ENCODE measurements at regions not wholly inside any gene's neighbourhood (a gene's known extent, or its start where the extent isn't known, plus 50 kb on each side); places are given as distances from the start of the nearest gene placed in this dataset.
A peak's percentile ranks its signal among the peaks of the same experiment; 100 is the strongest.

DNA sequence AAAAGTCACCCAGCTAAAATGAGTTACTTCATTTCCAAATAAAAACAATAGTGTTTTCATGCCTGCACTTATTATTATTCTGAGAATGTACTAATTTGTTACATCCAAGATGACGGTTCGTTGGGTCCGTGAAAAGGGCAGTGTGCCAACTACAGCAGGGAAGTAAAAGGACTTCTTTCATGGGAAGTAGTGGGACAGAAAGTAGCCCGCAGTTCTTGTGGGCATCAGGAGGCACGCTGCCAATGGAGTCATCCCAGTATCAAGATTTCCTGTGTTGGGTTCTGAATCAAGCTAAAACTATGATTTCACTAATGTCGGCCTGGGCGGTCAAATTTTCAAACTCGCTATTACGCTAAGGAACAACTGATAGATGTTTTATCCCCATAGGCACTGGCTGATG, 254.5 kb upstream of the SOX2 start:
- TF ChIP-seq, protein P1, sequence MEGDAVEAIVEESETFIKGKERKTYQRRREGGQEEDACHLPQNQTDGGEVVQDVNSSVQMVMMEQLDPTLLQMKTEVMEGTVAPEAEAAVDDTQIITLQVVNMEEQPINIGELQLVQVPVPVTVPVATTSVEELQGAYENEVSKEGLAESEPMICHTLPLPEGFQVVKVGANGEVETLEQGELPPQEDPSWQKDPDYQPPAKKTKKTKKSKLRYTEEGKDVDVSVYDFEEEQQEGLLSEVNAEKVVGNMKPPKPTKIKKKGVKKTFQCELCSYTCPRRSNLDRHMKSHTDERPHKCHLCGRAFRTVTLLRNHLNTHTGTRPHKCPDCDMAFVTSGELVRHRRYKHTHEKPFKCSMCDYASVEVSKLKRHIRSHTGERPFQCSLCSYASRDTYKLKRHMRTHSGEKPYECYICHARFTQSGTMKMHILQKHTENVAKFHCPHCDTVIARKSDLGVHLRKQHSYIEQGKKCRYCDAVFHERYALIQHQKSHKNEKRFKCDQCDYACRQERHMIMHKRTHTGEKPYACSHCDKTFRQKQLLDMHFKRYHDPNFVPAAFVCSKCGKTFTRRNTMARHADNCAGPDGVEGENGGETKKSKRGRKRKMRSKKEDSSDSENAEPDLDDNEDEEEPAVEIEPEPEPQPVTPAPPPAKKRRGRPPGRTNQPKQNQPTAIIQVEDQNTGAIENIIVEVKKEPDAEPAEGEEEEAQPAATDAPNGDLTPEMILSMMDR (conservative IDR thresholded peaks at IDR 0.05; ENCODE audit: low read depth, low read length) = no peak
- TF ChIP-seq EZH2 (IDR thresholded peaks at IDR 0.05; ENCODE audit: borderline replicate concordance, low read depth, low read length, poor library complexity, severe bottlenecking) = no peak
- intact Hi-C loops (cut with micrococcal nuclease; ENCODE audit: unreplicated experiment) = no loop called here
- DNase-seq (ENCODE audit: low spot score) = no peak
- BruUV-seq (replicated peaks) = no TSS peak
- ChIA-PET POLR2A (ENCODE audit: low non-redundant PET) (no interaction called here), CTCF (no interaction called here)
- H3K9me3 ChIP-seq (ENCODE audit: low read depth, low read length, poor library complexity, severe bottlenecking) = no peaks in the 10 kb centered on the region
- H3K27ac ChIP-seq (ENCODE audit: low read depth, low read length, poor library complexity, severe bottlenecking) = no peak overlapping the region
- H3K36me3 ChIP-seq (ENCODE audit: insufficient read depth, low read length, poor library complexity, severe bottlenecking) = no peaks in the 10 kb centered on the region
- H3K4me1 ChIP-seq (ENCODE audit: insufficient read depth, low read length, poor library complexity, severe bottlenecking) = no peaks in the 10 kb centered on the region
- H3K27me3 ChIP-seq (replicated peaks; ENCODE audit: insufficient read depth, low read depth, low read length, poor library complexity) = peaks cover 5% of the 10 kb centered on the region
- no peak overlapping the region for H3K4me3 ChIP-seq (ENCODE audit: low read depth, low read length, poor library complexity, severe bottlenecking)

DNA sequence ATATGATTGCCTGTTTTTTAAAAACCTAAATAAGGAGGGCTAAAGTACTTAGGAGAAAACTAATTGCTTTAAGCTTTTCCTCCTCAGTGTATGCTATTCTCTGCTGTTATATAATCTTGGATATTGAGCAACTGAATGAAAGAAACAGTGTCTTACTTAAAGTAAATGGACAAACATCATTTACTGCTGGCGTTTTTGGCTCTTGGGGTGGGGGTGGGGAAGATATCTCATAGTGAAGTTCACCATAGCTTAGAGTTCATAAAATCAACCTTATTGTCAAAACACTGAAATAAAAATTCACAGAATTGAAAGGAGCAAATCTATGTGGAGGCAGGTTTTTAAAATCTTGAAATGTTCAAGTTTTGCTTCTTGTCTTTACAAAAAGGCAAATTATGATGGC, 256.4 kb upstream of the SOX2 start:
- H3K27me3 ChIP-seq (replicated peaks; ENCODE audit: insufficient read depth, low read depth, low read length, poor library complexity) = peaks cover 5% of the 10 kb centered on the region
- no peaks in the 10 kb centered on the region for H3K9me3 ChIP-seq (ENCODE audit: low read depth, low read length, poor library complexity, severe bottlenecking)
- H3K4me1 ChIP-seq (ENCODE audit: insufficient read depth, low read length, poor library complexity, severe bottlenecking) = no peaks in the 10 kb centered on the region
- no peak for DNase-seq (ENCODE audit: low spot score)
- no peak for TF ChIP-seq EZH2 (IDR thresholded peaks at IDR 0.05; ENCODE audit: borderline replicate concordance, low read depth, low read length, poor library complexity, severe bottlenecking)
- TF ChIP-seq, protein P1 (conservative IDR thresholded peaks at IDR 0.05; ENCODE audit: low read depth, low read length) = no peak
- no TSS peak for BruUV-seq (replicated peaks)
- intact Hi-C loops (cut with micrococcal nuclease; ENCODE audit: unreplicated experiment) = no loop called here
- POLR2A ChIA-PET (ENCODE audit: low non-redundant PET) = interaction anchor here (0.5 kb wide), 1 partner anchor 38 kb away, joined by 4 read pairs; no protein-coding TSS in a partner anchor
- no peak overlapping the region for H3K4me3 ChIP-seq (ENCODE audit: low read depth, low read length, poor library complexity, severe bottlenecking)
- CTCF ChIA-PET = no interaction called here
- no peaks in the 10 kb centered on the region for H3K36me3 ChIP-seq (ENCODE audit: insufficient read depth, low read length, poor library complexity, severe bottlenecking)
- no peak overlapping the region for H3K27ac ChIP-seq (ENCODE audit: low read depth, low read length, poor library complexity, severe bottlenecking)

DNA sequence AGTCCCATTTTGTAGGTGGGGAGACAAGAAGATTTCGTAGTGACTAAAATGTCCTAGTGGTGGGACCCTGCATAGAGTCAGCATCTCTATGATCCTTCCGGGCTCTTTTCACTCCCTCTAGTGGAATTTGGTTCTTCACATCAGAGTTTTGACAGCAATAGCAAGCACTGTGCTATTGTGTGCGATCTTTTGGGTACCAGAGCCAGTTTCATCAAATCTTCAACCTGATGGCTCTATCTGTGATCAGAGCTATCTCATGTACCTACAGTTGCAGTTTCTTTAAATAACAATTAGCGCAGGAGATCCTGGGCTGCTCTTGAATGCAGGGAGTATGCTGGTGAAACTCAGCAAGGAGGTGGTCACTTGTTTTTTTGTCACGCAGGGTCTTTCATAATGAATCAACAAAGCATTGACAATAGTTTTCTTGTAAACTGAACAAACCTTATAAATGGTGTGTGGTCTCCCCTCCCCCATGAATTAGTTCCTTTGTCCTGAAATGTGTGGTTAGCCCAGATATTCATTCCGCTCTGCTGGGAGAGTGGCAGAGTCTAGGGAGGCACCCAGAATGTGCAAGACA, 257.2 kb upstream of the SOX2 start:
- H3K9me3 ChIP-seq (ENCODE audit: low read depth, low read length, poor library complexity, severe bottlenecking) = no peaks in the 10 kb centered on the region
- H3K36me3 ChIP-seq (ENCODE audit: insufficient read depth, low read length, poor library complexity, severe bottlenecking) = no peaks in the 10 kb centered on the region
- intact Hi-C loops (cut with micrococcal nuclease; ENCODE audit: unreplicated experiment) = no loop called here
- CTCF ChIA-PET = no interaction called here
- TF ChIP-seq EZH2 (IDR thresholded peaks at IDR 0.05; ENCODE audit: borderline replicate concordance, low read depth, low read length, poor library complexity, severe bottlenecking) = no peak
- TF ChIP-seq, protein P1 (conservative IDR thresholded peaks at IDR 0.05; ENCODE audit: low read depth, low read length) = 0 out of 2 replicates have a peak, but pooled peaks have one; percentile 24
- H3K4me3 ChIP-seq (ENCODE audit: low read depth, low read length, poor library complexity, severe bottlenecking) = no peak overlapping the region
- BruUV-seq (replicated peaks) = no TSS peak
- POLR2A ChIA-PET (ENCODE audit: low non-redundant PET) = no interaction called here
- H3K4me1 ChIP-seq (ENCODE audit: insufficient read depth, low read length, poor library complexity, severe bottlenecking) = no peaks in the 10 kb centered on the region
- peaks cover 5% of the 10 kb centered on the region for H3K27me3 ChIP-seq (replicated peaks; ENCODE audit: insufficient read depth, low read depth, low read length, poor library complexity)
- H3K27ac ChIP-seq (ENCODE audit: low read depth, low read length, poor library complexity, severe bottlenecking) = no peak overlapping the region
- DNase-seq (ENCODE audit: low spot score) = peak; percentile 9

Measured in A673 (cell line).